ENCODE measurements at regions not wholly inside any gene's neighbourhood (a gene's known extent, or its start where the extent isn't known, plus 50 kb on each side); places are given as distances from the start of the nearest gene placed in this dataset.

DNA sequence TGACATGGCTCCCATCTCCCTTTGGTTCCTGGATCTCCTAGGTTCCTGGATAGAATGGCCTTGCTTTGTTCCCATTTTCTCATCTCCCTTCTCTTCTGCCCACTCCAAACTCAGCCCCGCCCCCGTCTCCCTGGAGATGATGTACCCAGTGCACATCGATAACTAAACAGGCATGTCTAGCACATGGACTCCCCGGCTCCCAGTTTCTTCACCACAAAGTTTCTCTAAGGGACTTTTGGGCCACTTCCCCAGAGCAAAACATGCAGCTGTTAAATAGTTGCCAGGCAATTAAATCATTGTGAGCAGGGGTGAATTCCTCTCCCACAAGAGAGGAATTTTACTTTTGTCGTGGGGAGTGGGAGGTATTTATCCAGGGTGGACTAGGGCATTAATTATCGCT, 259.0 kb downstream of the GADD45G start:
- TF ChIP-seq, protein P1, sequence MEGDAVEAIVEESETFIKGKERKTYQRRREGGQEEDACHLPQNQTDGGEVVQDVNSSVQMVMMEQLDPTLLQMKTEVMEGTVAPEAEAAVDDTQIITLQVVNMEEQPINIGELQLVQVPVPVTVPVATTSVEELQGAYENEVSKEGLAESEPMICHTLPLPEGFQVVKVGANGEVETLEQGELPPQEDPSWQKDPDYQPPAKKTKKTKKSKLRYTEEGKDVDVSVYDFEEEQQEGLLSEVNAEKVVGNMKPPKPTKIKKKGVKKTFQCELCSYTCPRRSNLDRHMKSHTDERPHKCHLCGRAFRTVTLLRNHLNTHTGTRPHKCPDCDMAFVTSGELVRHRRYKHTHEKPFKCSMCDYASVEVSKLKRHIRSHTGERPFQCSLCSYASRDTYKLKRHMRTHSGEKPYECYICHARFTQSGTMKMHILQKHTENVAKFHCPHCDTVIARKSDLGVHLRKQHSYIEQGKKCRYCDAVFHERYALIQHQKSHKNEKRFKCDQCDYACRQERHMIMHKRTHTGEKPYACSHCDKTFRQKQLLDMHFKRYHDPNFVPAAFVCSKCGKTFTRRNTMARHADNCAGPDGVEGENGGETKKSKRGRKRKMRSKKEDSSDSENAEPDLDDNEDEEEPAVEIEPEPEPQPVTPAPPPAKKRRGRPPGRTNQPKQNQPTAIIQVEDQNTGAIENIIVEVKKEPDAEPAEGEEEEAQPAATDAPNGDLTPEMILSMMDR (tag by site-specific recombination; IDR thresholded peaks at IDR 0.05), result no peak
- TF ChIP-seq, protein P2, sequence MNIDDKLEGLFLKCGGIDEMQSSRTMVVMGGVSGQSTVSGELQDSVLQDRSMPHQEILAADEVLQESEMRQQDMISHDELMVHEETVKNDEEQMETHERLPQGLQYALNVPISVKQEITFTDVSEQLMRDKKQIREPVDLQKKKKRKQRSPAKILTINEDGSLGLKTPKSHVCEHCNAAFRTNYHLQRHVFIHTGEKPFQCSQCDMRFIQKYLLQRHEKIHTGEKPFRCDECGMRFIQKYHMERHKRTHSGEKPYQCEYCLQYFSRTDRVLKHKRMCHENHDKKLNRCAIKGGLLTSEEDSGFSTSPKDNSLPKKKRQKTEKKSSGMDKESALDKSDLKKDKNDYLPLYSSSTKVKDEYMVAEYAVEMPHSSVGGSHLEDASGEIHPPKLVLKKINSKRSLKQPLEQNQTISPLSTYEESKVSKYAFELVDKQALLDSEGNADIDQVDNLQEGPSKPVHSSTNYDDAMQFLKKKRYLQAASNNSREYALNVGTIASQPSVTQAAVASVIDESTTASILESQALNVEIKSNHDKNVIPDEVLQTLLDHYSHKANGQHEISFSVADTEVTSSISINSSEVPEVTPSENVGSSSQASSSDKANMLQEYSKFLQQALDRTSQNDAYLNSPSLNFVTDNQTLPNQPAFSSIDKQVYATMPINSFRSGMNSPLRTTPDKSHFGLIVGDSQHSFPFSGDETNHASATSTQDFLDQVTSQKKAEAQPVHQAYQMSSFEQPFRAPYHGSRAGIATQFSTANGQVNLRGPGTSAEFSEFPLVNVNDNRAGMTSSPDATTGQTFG (tag by site-specific recombination; IDR thresholded peaks at IDR 0.05; ENCODE audit: borderline replicate concordance), result no peak
- TF ChIP-seq ZNF549 (tag by site-specific recombination; IDR thresholded peaks at IDR 0.05), result no peak
- no peak for TF ChIP-seq ZNF2 (tag by site-specific recombination; IDR thresholded peaks at IDR 0.05)
- TF ChIP-seq ZNF274 (IDR thresholded peaks at IDR 0.05; ENCODE audit: low read length), result no peak
- no peak for TF ChIP-seq ZNF274 (tag by site-specific recombination; IDR thresholded peaks at IDR 0.05; ENCODE audit: borderline replicate concordance)
- no peak for TF ChIP-seq ZBTB20 (tag by site-specific recombination; IDR thresholded peaks at IDR 0.05)
- TF ChIP-seq YY1 (tag by site-specific recombination; IDR thresholded peaks at IDR 0.05), result no peak
- TF ChIP-seq ZNF514 (tag by site-specific recombination; IDR thresholded peaks at IDR 0.05), result no peak
- TF ChIP-seq BCL11A (tag by site-specific recombination; IDR thresholded peaks at IDR 0.05; ENCODE audit: low read depth), result no peak
- TF ChIP-seq REPIN1 (tag by site-specific recombination; IDR thresholded peaks at IDR 0.05; ENCODE audit: low read depth), result no peak
- TF ChIP-seq ZNF76 (tag by site-specific recombination; IDR thresholded peaks at IDR 0.05; ENCODE audit: borderline replicate concordance, low read depth), result no peak
- TF ChIP-seq ZNF175 (tag by site-specific recombination; IDR thresholded peaks at IDR 0.05), result no peak
- no peak for TF ChIP-seq ZFHX2 (tag by site-specific recombination; conservative IDR thresholded peaks at IDR 0.05)
- no peak for TF ChIP-seq ZNF660 (tag by site-specific recombination; IDR thresholded peaks at IDR 0.05)
